A549 (cell line): ENCODE measurements at regions not wholly inside any gene's neighbourhood (a gene's known extent, or its start where the extent isn't known, plus 50 kb on each side); places are given as distances from the start of the nearest gene placed in this dataset.
A peak's percentile ranks its signal among the peaks of the same experiment; 100 is the strongest.

Experiments
- ATAC-seq, 2 experiments: fragments of 200-7000 bp in 1 of 2; fragments of >200 bp in 1 of 2; cut with Nextera tagmentation in 1 of 2; cut with Tn5 transposase in 1 of 2; 3 replicates each; pipeline versions ENCODE4 v1.8.0 to v1.9.1; 2018 to 2020; ENCODE audit warnings: mild to moderate bottlenecking in 1 of 2, moderate library complexity in 1 of 2
- CTCF ChIA-PET: fragments of 300-600 bp; sonication (Branson Sonifier 250); formaldehyde crosslinking; extraction: SDS; loops from one replicate; lab custom pipeline; 2021; ENCODE audit warnings: antibody characterized with exemption, inconsistent platforms; lab: Yijun Ruan, JAX
- POLR2A ChIA-PET: fragments of 350-600 bp; formaldehyde crosslinking; extraction: SDS; loops from one replicate; lab custom pipeline; 2021; ENCODE audit warnings: antibody characterized with exemption, inconsistent platforms; lab: Yijun Ruan, JAX
- DNase-seq, 2 experiments: peaks; one replicate each; pipeline versions ENCODE4 v3.0.0 to v3.0.0-alpha.2; 2011 to 2016; ENCODE audit warnings: low read depth in 1 of 2, low spot score in 1 of 2
- FAIRE-seq: peaks from 2 replicates; lab custom pipeline; 2011; peaks lifted over from hg19 to GRCh38; lab: Jason Lieb, UNC
- H3K27ac ChIP-seq, 2 experiments: fragments of >200 bp; sonication (Bioruptor Twin); formaldehyde crosslinking; 3 replicates each; pipeline ENCODE4 v1.5.1; 2016 to 2017
- H3K4me1 ChIP-seq: fragments of >200 bp; sonication (Bioruptor Twin); formaldehyde crosslinking; 3 replicates; pipeline ENCODE4 v1.6.1; 2016
- H3K4me2 ChIP-seq: fragments of >200 bp; sonication (Bioruptor Twin); formaldehyde crosslinking; 3 replicates; pipeline ENCODE4 v1.6.1; 2016
- H3K4me3 ChIP-seq: fragments of >200 bp; sonication (Bioruptor Twin); formaldehyde crosslinking; 3 replicates; pipeline ENCODE4 v1.5.1; 2016
- H3K9me3 ChIP-seq: fragments of >200 bp; sonication (Bioruptor Twin); formaldehyde crosslinking; 3 replicates; pipeline ENCODE4 v1.6.1; 2016
- BCL3 ChIP-seq: fragments of >200 bp; sonication (Bioruptor Twin); formaldehyde crosslinking; IDR thresholded peaks from 3 replicates; pipeline ENCODE4 v1.6.1; 2016
- CEBPB ChIP-seq, 2 experiments: fragments of >200 bp in 1 of 2; sonication (Bioruptor Twin) in 1 of 2; formaldehyde crosslinking in 1 of 2; IDR thresholded peaks; 2 replicates each; pipeline ENCODE4 v1.6.1; 2012 to 2016
- E2F6 ChIP-seq: IDR thresholded peaks from 2 replicates; pipeline ENCODE4 v1.6.1; 2012; ENCODE audit warnings: low read depth, borderline replicate concordance
- EHMT2 ChIP-seq: fragments of 200-600 bp; sonication (generic); IDR thresholded peaks from 2 replicates; pipeline ENCODE4 v1.6.1; 2016; ENCODE audit warnings: antibody characterized with exemption, low read depth, mild to moderate bottlenecking, moderate library complexity
- ELK1 ChIP-seq: fragments of 150-350 bp; IDR thresholded peaks from 2 replicates; pipeline ENCODE4 v1.6.1; 2014; ENCODE audit warnings: low read depth, mild to moderate bottlenecking, low read length
- EP300 ChIP-seq, 2 experiments: fragments of >200 bp; sonication (Bioruptor Twin); formaldehyde crosslinking; IDR thresholded peaks; 2 replicates in 1 of 2; 3 replicates in 1 of 2; pipeline ENCODE4 v1.6.1; 2016 to 2017
- FOSL2 ChIP-seq, 2 experiments: fragments of 450-650 bp in 1 of 2; fragments of >200 bp in 1 of 2; sonication (Bioruptor Twin) in 1 of 2; formaldehyde crosslinking; IDR thresholded peaks; 2 replicates each; pipeline versions ENCODE4 v1.5.0 to v1.6.1; 2016 to 2020; ENCODE audit warnings: mild to moderate bottlenecking in 1 of 2, moderate library complexity in 1 of 2
- HOXA7 ChIP-seq: fragments of 250-450 bp; sonication (Bioruptor Pico); IDR thresholded peaks from 2 replicates; pipeline ENCODE4 v1.5.0; 2020; ENCODE audit warnings: mild to moderate bottlenecking, moderate library complexity
- JUN ChIP-seq, 2 experiments: fragments of >200 bp; sonication (Bioruptor Twin); formaldehyde crosslinking; IDR thresholded peaks; 2 replicates in 1 of 2; 3 replicates in 1 of 2; pipeline ENCODE4 v1.6.1; 2016 to 2017
- JUNB ChIP-seq: fragments of >200 bp; sonication (Bioruptor Twin); formaldehyde crosslinking; IDR thresholded peaks from 2 replicates; pipeline ENCODE4 v1.6.1; 2016
- KDM5A ChIP-seq: fragments of 200-600 bp; sonication (generic); IDR thresholded peaks from 2 replicates; pipeline ENCODE4 v1.6.1; 2016; ENCODE audit warnings: antibody characterized with exemption, mild to moderate bottlenecking
- MAFK ChIP-seq: fragments of 450-650 bp; IDR thresholded peaks from 2 replicates; pipeline ENCODE4 v1.6.1; 2014; ENCODE audit not compliant: partially characterized antibody
- MYC ChIP-seq: IDR thresholded peaks from 2 replicates; pipeline ENCODE4 v1.6.1; 2012; ENCODE audit warnings: mild to moderate bottlenecking, inconsistent platforms, low read length, improper control_type of control experiment, borderline replicate concordance
- NFE2L2 ChIP-seq: fragments of 150-350 bp; conservative IDR thresholded peaks from 2 replicates; pipeline ENCODE4 v1.6.1; 2014; ENCODE audit warnings: low read length
- POLR2A ChIP-seq: IDR thresholded peaks from 2 replicates; pipeline ENCODE4 v1.6.1; 2012; ENCODE audit warnings: mild to moderate bottlenecking, low read length
- RAD21 ChIP-seq, 2 experiments: fragments of >200 bp in 1 of 2; sonication (Bioruptor Twin) in 1 of 2; formaldehyde crosslinking in 1 of 2; IDR thresholded peaks in 1 of 2; conservative IDR thresholded peaks in 1 of 2; 2 replicates in 1 of 2; 3 replicates in 1 of 2; pipeline ENCODE4 v1.6.1; 2012 to 2018; ENCODE audit warnings: inconsistent platforms in 1 of 2
- SMC3 ChIP-seq: fragments of >200 bp; sonication (Bioruptor Twin); formaldehyde crosslinking; IDR thresholded peaks from 3 replicates; pipeline ENCODE4 v1.6.1; 2018; ENCODE audit warnings: inconsistent platforms
- WGBS: methylation state at CpG from one replicate; pipeline ENCODE4 v1.1.6; 2017; ENCODE audit errors: missing lambda C conversion rate; 5-methylcytosine and 5-hydroxymethylcytosine counted together
- TF ChIP-seq, protein P1 (sequence below): fragments of >200 bp; sonication (Bioruptor Twin); formaldehyde crosslinking; IDR thresholded peaks from 3 replicates; pipeline ENCODE4 v1.5.1; 2016

GRCh38 chr16:48687421-48688038 is 77.5 kb upstream of the N4BP1 start:
- Histone ChIP-seq H3K4me1 (no peaks in the 10 kb centered on the region), H3K9me3 (no peaks in the 10 kb centered on the region), H3K4me2 (no peak overlapping the region), H3K4me3 (no peak overlapping the region), H3K27ac (no peak overlapping the region)
- peak; percentile 92 to 99 for ATAC-seq
- POLR2A ChIA-PET = no interaction called here
- no peak for TF ChIP-seq BCL3
- no peak for TF ChIP-seq FOSL2 (IDR thresholded peaks at IDR 0.05)
- no peak for TF ChIP-seq FOSL2 (CRISPR knock-in tag; IDR thresholded peaks at IDR 0.05)
- TF ChIP-seq EHMT2 = no peak
- peak; percentile 82 for TF ChIP-seq RAD21 (conservative IDR thresholded peaks at IDR 0.05 in 1 of 2, IDR thresholded peaks at IDR 0.05 in 1 of 2)
- no peak for TF ChIP-seq NFE2L2
- TF ChIP-seq, protein P1, sequence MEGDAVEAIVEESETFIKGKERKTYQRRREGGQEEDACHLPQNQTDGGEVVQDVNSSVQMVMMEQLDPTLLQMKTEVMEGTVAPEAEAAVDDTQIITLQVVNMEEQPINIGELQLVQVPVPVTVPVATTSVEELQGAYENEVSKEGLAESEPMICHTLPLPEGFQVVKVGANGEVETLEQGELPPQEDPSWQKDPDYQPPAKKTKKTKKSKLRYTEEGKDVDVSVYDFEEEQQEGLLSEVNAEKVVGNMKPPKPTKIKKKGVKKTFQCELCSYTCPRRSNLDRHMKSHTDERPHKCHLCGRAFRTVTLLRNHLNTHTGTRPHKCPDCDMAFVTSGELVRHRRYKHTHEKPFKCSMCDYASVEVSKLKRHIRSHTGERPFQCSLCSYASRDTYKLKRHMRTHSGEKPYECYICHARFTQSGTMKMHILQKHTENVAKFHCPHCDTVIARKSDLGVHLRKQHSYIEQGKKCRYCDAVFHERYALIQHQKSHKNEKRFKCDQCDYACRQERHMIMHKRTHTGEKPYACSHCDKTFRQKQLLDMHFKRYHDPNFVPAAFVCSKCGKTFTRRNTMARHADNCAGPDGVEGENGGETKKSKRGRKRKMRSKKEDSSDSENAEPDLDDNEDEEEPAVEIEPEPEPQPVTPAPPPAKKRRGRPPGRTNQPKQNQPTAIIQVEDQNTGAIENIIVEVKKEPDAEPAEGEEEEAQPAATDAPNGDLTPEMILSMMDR = peak; percentile 77
- peak; percentile 70 for TF ChIP-seq SMC3
- WGBS = under 1% methylated on average over 9 of the region's 9 CpGs
- DNase-seq = peak; percentile 70 to 83
- CTCF ChIA-PET = interaction anchor here (0.7 to 3.3 kb wide), 20 partner anchors 9 to 672 kb away, joined by 3 to 60 read pairs (median 4); no protein-coding TSS in a partner anchor
- peak; percentile 79 for FAIRE-seq

GRCh38 chr16:48684148-48684547 is 74.2 kb upstream of the N4BP1 start:
- no peak for FAIRE-seq
- no peak for DNase-seq
- H3K27ac ChIP-seq = no peak overlapping the region
- POLR2A ChIA-PET = no interaction called here
- CTCF ChIA-PET = no interaction called here
- H3K4me2 ChIP-seq = no peak overlapping the region
- H3K4me1 ChIP-seq = no peaks in the 10 kb centered on the region
- 45% methylated on average over 2 of the region's 2 CpGs for WGBS
- H3K4me3 ChIP-seq = no peak overlapping the region
- ATAC-seq = no peak
- TF ChIP-seq MYC = no peak
- peak; percentile 99 for TF ChIP-seq MAFK
- no peak for TF ChIP-seq CEBPB (IDR thresholded peaks at IDR 0.05)
- H3K9me3 ChIP-seq = no peaks in the 10 kb centered on the region

- no peak overlapping the region for H3K4me3 ChIP-seq
- H3K9me3 ChIP-seq = no peaks in the 10 kb centered on the region
- no peak for ATAC-seq
- H3K4me1 ChIP-seq = no peaks in the 10 kb centered on the region
- POLR2A ChIA-PET = no interaction called here
- DNase-seq = no peak
- FAIRE-seq = no peak
- no peak overlapping the region for H3K4me2 ChIP-seq
- no peak for TF ChIP-seq CEBPB (IDR thresholded peaks at IDR 0.05)
- TF ChIP-seq MAFK = no peak
- no peak for TF ChIP-seq EP300 (IDR thresholded peaks at IDR 0.05)
- no peak for TF ChIP-seq E2F6
- no peak for TF ChIP-seq HOXA7 (CRISPR knock-in tag)
- TF ChIP-seq KDM5A = no peak
- TF ChIP-seq POLR2A = no peak
- no peak for TF ChIP-seq JUN (IDR thresholded peaks at IDR 0.05)
- TF ChIP-seq JUNB = no peak
- TF ChIP-seq ELK1 = no peak
- no peak for TF ChIP-seq EHMT2
- no peak overlapping the region for H3K27ac ChIP-seq
- WGBS = 7% methylated on average over 3 of the region's 3 CpGs
- CTCF ChIA-PET = interaction anchor here (1.3 to 1.4 kb wide), 2 partner anchors 8 to 667 kb away, joined by 4 read pairs; no protein-coding TSS in a partner anchor
These were observed 73.0 kb upstream of the N4BP1 start for GRCh38 chr16:48682971-48683370.
